Astrocyte (in vitro differentiated cells and primary cell): ENCODE measurements at regions not wholly inside any gene's neighbourhood (a gene's known extent, or its start where the extent isn't known, plus 50 kb on each side); places are given as distances from the start of the nearest gene placed in this dataset.

ENCODE experiments used
- CTCF ChIP-seq: IDR thresholded peaks from 2 replicates; pipeline ENCODE4 v1.5.1; 2011; ENCODE audit warnings: low read depth, mild to moderate bottlenecking, inconsistent platforms, low read length, moderate library complexity; ENCODE audit not compliant: insufficient read depth
- EZH2 ChIP-seq: IDR thresholded peaks from 2 replicates; pipeline ENCODE4 v1.6.1; 2012; ENCODE audit warnings: mild to moderate bottlenecking, low read length, inconsistent platforms; ENCODE audit not compliant: insufficient read depth

- TF ChIP-seq CTCF (no peak), EZH2 (no peak)
Observed at GRCh38 chr3:164360738-164361406, 717.4 kb downstream of the SI start.
